HG03378 (cell line): ENCODE measurements at regions not wholly inside any gene's neighbourhood (a gene's known extent, or its start where the extent isn't known, plus 50 kb on each side); places are given as distances from the start of the nearest gene placed in this dataset.
"Not testable (repeated sequence)": the region's sequence is repeated elsewhere in the genome, so short reads cannot be mapped to it uniquely, and the experiment has no call there.

Experiments used
- ATAC-seq: cut with Tn5 transposase; IDR thresholded peaks from one replicate; pipeline ENCODE4 v1.9.1; 2021; ENCODE audit warnings: mild to moderate bottlenecking, moderate library complexity; ENCODE audit not compliant: unreplicated experiment

GRCh38 chr9:20240498-20240897 lies 381.8 kb downstream of the MLLT3 start:
- no peak for ATAC-seq

DNA sequence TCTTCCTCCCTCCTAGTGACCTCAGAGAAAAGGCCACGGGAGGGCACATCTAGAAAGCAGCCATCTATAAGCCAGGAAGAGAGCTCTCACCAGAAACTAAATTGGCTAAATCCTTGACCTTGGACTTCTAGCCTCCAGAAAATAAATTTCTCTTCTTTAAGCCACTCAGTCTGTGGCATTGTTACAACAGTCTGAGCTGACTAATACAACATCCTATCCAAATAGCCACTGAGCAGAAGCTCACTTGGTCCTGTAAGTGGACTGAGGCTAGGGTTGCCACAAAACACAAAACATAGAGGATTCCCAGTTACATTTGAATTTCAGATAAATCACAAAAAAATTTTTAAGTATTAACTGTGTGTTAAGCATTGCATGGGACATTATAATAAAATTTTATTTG lies 383.4 kb downstream of the MLLT3 start:
- no peak for ATAC-seq

DNA sequence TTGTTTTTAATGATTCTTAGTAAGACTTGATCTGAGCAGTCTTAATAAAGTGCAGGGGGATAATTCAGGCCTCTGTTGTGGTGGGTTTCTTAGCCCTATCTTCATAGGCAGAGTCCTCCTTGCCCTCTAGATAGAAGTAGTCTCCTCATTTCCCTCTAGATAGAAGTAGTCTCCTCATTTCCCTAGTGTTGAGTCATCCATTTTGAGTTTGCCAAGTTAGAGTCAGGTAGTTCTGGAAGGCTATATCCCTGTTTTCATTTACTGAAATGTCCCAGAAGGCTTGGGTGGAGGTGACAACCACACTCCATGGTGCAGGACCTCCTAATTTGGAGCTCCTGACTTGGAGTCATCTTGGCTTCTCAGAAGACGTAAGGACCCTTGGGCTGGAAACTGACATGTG lies 384.6 kb downstream of the MLLT3 start:
- no peak for ATAC-seq

DNA sequence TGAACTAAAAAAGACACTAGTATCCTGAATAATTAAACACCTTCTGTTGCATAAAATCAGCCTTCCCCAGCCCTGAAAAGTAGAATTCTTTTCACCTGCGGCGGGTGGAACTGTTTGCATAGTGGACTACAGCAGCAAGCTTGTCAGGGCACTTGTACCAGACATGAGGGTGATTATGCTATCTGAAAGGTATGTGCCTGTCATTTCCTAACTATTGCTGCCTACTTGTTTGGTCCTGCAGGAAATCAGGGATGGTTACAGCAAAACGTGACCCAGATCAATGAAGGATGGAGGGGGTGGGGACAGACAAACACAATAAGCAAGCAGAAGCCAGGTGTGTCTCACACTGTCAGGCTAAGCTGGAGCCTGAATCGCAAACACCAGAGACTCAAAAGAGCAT lies 385.6 kb downstream of the MLLT3 start:
- no peak for ATAC-seq

DNA sequence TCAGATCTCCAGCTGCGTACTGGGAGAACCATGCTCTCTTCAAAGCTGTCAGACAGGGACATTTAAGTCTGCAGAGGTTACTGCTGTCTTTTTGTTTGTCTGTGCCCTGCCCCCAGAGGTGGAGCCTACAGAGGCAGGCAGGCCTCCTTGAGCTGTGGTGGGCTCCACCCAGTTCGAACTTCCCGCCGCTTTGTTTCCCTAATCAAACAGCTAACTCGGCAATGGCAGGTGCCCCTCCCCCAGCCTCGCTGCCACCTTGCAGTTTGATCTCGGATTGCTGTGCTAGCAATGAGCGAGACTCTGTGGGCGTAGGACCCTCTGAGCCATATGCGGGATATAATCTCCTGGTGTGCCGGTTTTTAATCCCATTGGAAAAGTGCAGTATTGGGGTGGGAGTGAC lies 387.1 kb downstream of the MLLT3 start:
- not testable (repeated sequence) for ATAC-seq

GRCh38 chr9:20228096-20228495 lies 394.2 kb downstream of the MLLT3 start:
- ATAC-seq = no peak

DNA sequence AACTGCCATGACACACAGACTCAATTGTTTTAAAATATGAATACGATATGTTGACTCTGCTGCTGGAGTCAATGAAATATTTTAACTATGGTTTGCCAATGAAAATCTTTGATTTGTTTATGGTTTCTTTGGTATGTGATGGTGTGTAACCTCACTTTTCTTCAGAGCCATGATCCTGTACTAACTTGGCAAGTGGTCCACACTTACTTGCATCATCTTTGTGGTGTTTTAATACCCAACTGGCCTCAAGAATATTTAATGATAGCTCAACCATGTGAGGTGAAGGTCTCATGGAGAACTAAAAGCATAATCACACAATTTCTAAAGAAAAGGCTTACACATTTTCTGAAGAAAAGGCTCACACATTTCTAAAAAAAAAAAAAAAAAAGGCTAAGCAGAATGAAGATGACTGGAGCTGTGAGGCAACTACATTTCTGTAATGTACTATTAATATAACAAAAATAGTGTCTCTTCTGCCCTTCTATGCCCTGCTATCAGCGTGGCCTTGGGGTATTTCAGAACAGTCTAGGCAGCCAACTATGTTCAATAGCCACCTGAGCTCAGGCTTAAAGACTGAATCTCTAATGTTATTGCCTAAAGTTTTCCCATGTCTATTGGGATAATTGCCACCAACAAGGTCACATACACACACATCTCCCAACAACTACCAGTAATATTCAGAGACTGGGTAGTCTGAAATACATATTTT lies 395.0 kb downstream of the MLLT3 start:
- ATAC-seq = no peak

GRCh38 chr9:20226345-20226744 lies 396.0 kb downstream of the MLLT3 start:
- no peak for ATAC-seq

DNA sequence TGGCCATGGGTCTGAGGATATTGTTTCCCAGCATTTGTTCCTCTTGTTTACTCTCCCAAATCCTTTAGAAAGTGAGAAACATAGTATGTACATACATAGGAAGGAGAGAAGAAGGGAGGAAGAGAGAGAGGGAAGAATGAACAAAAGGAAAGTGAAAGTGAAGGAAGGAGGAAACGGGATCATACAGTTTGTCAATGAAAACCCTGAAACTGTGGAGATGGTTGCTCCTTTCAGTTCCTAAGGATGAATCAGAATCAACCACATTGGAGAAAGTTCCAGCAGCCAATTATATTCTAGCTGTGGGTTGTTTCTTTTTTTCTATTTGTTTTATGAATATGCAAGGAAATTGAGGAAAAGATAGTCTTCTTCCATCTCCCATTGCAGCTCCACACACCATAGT lies 396.5 kb downstream of the MLLT3 start:
- ATAC-seq = no peak

DNA sequence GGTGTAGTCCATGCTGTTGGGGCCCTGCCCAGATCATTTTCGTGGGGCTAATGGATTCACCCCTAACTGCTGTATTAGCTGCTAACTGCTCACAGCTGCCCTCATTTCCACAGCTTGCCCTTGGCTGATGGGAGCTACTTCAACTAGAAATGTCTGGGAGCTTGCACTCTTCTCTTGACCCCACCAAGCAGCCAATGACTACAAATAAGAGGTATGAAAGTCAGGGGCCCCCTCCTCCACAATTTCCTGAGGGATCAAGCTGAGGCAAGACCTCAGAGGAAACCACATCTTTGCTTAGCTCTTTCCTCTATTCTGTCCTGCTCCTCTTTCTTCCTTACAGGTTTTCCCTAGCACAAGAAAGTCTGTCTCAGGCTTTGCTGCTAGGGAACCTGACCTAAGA lies 397.5 kb downstream of the MLLT3 start:
- no peak for ATAC-seq

GRCh38 chr9:20220286-20220685 lies 402.0 kb downstream of the MLLT3 start:
- ATAC-seq = no peak

GRCh38 chr9:20219437-20219836 lies 402.9 kb downstream of the MLLT3 start:
- ATAC-seq = no peak

- no peak for ATAC-seq
Measured at GRCh38 chr9:20217596-20217995, 404.7 kb downstream of the MLLT3 start.

- no peak for ATAC-seq
Measured at GRCh38 chr9:20216438-20216837, 405.9 kb downstream of the MLLT3 start.

GRCh38 chr9:20215552-20215951 lies 406.7 kb downstream of the MLLT3 start:
- ATAC-seq = no peak

- no peak for ATAC-seq
Measured at GRCh38 chr9:20212806-20213205, 409.5 kb downstream of the MLLT3 start.

DNA sequence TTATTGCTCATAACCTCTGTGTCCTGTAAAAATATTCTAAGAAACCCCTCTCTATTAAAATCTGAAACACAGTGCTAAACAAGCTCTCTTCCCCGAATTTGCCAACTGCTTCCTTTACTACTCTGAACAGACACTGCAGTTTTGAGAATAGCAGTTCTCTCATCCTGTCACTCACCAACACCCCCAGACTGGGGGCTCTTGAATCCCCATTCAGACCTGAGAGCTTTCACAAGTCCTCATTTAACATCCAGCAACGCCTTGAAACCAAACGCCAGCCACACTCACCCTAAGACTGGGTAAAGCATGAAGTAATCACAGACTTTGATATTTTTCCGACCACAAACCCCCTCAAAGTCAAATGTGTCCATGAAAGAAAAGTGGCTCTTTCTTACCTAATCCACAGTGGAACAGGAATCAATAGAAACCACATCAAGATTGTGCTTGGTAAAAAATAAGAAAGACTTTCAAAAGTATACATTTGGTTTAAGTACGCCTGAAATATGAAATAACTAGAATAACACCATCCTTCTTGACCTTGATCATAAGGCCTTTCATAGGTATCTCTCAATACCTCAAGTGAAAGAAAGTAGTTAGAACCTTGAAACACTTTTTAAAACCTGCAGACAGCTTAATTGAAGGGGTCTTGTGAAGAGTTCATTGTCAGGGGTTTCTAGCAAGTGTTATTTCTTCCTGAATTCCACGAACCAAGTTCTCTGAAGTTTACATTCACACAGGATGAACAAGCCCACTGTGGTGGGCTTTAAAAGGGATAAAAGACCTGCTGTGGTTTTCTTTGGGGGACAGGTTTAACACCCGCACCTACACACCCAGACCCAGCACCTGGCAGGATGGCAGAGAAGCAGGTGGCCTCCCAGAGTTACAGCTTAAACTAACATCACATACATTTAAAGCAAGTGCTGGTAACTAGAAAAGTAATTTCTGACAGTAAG lies 412.6 kb downstream of the MLLT3 start:
- ATAC-seq = no peak

DNA sequence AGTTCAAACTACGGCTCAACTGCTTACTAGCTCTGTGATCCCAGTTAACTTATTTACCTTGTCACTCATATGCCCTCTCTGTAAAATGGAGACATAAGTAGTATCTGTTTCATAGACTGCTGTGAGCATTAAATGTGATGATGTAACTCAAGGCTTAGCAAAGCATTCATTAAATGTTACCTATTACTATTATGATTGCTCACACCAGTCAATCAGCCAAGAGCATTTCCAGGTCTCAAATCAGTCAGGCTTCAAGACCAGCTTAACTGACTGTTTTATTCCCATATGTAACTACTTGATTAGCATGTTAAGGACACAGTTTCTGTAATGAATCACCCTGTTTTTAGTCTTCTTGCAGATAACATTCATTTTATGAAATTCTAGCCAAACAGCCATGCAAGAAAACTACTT lies 413.3 kb downstream of the MLLT3 start:
- ATAC-seq = no peak

- no peak for ATAC-seq
Measured at GRCh38 chr9:20208226-20208625, 414.1 kb downstream of the MLLT3 start.

- ATAC-seq = no peak
Measured at GRCh38 chr9:20207176-20207575, 415.1 kb downstream of the MLLT3 start.

DNA sequence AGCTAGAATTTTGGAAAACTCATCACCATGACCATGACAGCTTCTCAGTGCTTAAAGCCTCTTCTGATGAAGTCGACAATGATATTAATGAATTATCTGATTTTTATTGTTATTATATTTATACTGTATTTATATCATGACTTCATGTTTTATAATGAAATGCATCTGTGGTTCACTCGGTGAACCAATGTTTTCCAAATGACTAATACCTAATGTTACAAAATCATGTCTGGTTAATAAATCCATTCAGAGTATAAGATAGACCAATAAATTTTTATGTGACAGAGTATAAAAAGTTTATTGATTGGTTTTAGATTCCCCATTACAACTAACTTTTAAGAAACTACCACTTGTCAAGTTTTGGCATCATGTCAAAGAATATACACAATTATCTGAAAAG lies 416.5 kb downstream of the MLLT3 start:
- no peak for ATAC-seq

GRCh38 chr9:20200991-20201431 lies 412.2 kb upstream of the SLC24A2 start:
- no peak for ATAC-seq
